ENCODE measurements at regions not wholly inside any gene's neighbourhood (a gene's known extent, or its start where the extent isn't known, plus 50 kb on each side); places are given as distances from the start of the nearest gene placed in this dataset.

- no peak for DNase-seq (ENCODE audit: low spot score)
These were observed 53.5 kb upstream of the TSHZ3 start for GRCh38 chr19:31402529-31403316.

- no peak for DNase-seq (ENCODE audit: low spot score)
These were observed 56.9 kb upstream of the TSHZ3 start for GRCh38 chr19:31406106-31406505.

GRCh38 chr19:31408460-31409124 lies 59.4 kb upstream of the TSHZ3 start:
- DNase-seq (ENCODE audit: low spot score): no peak

GRCh38 chr19:31413353-31413752 lies 64.1 kb upstream of the TSHZ3 start:
- DNase-seq (ENCODE audit: low spot score): no peak

- DNase-seq (ENCODE audit: low spot score): no peak
These were observed 66.1 kb upstream of the TSHZ3 start for GRCh38 chr19:31415322-31415721.

GRCh38 chr19:31416548-31416947 lies 67.3 kb upstream of the TSHZ3 start:
- DNase-seq (ENCODE audit: low spot score): no peak

- no peak for DNase-seq (ENCODE audit: low spot score)
These were observed 68.8 kb upstream of the TSHZ3 start for GRCh38 chr19:31418055-31418454.

GRCh38 chr19:31418692-31419430 lies 69.6 kb upstream of the TSHZ3 start:
- no peak for DNase-seq (ENCODE audit: low spot score)

- no peak for DNase-seq (ENCODE audit: low spot score)
These were observed 70.7 kb upstream of the TSHZ3 start for GRCh38 chr19:31419871-31420445.

- no peak for DNase-seq (ENCODE audit: low spot score)
These were observed 71.8 kb upstream of the TSHZ3 start for GRCh38 chr19:31421082-31421481.

GRCh38 chr19:31421856-31422255 lies 72.6 kb upstream of the TSHZ3 start:
- DNase-seq (ENCODE audit: low spot score): no peak

GRCh38 chr19:31423896-31424295 lies 74.7 kb upstream of the TSHZ3 start:
- DNase-seq (ENCODE audit: low spot score): no peak

GRCh38 chr19:31424861-31425620 lies 75.8 kb upstream of the TSHZ3 start:
- no peak for DNase-seq (ENCODE audit: low spot score)

- DNase-seq (ENCODE audit: low spot score): no peak
These were observed 78.6 kb upstream of the TSHZ3 start for GRCh38 chr19:31427857-31428256.

GRCh38 chr19:31430381-31430780 lies 81.1 kb upstream of the TSHZ3 start:
- DNase-seq (ENCODE audit: low spot score): no peak

GRCh38 chr19:31432201-31432810 lies 83.1 kb upstream of the TSHZ3 start:
- DNase-seq (ENCODE audit: low spot score): no peak

GRCh38 chr19:31436121-31436776 lies 87.0 kb upstream of the TSHZ3 start:
- no peak for DNase-seq (ENCODE audit: low spot score)

GRCh38 chr19:31438401-31439269 lies 89.4 kb upstream of the TSHZ3 start:
- no peak for DNase-seq (ENCODE audit: low spot score)

GRCh38 chr19:31439270-31439573 lies 90.0 kb upstream of the TSHZ3 start:
- no peak for DNase-seq (ENCODE audit: low spot score)

GRCh38 chr19:31444931-31445330 lies 95.7 kb upstream of the TSHZ3 start:
- no peak for DNase-seq (ENCODE audit: low spot score)

Measured in activated CD4-positive, alpha-beta T cell treated with anti-CD3 and anti-CD28 coated beads, Interleukin-2, Interleukin-4, amounts not matched to agents 100 ng/mL and 50 ng/mL, durations not matched to agents 16 hours and 8 hours (primary cell).